H1 (cell line): ENCODE measurements at regions not wholly inside any gene's neighbourhood (a gene's known extent, or its start where the extent isn't known, plus 50 kb on each side); places are given as distances from the start of the nearest gene placed in this dataset.

ENCODE experiments used
- CEBPB ChIP-seq: IDR thresholded peaks from 2 replicates; pipeline ENCODE4 v1.6.1; 2012; ENCODE audit warnings: low read depth, low read length
- CTCF ChIP-seq, 3 experiments: IDR thresholded peaks; 1 replicate in 2 of 3; 2 replicates in 1 of 3; pipeline versions ENCODE4 v1.5.1 to v1.6.1; 2011; ENCODE audit warnings: low read length in 3 of 3, mild to moderate bottlenecking in 3 of 3, inconsistent platforms in 2 of 3, low read depth in 1 of 3, moderate library complexity in 1 of 3; ENCODE audit not compliant: insufficient read depth in 1 of 3; ENCODE audit errors: control extremely low read depth in 1 of 3

- TF ChIP-seq CTCF (IDR thresholded peaks at IDR 0.05; ENCODE audit: control extremely low read depth in 1 of 3, insufficient read depth in 1 of 3, low read depth in 1 of 3, low read length in 3 of 3) (no peak), CEBPB (no peak)
Measured at GRCh38 chr6:105929626-105930025, 156.5 kb upstream of the PRDM1 start (continued).
